ENCODE measurements at regions not wholly inside any gene's neighbourhood (a gene's known extent, or its start where the extent isn't known, plus 50 kb on each side); places are given as distances from the start of the nearest gene placed in this dataset.
A peak's percentile ranks its signal among the peaks of the same experiment; 100 is the strongest.

DNA sequence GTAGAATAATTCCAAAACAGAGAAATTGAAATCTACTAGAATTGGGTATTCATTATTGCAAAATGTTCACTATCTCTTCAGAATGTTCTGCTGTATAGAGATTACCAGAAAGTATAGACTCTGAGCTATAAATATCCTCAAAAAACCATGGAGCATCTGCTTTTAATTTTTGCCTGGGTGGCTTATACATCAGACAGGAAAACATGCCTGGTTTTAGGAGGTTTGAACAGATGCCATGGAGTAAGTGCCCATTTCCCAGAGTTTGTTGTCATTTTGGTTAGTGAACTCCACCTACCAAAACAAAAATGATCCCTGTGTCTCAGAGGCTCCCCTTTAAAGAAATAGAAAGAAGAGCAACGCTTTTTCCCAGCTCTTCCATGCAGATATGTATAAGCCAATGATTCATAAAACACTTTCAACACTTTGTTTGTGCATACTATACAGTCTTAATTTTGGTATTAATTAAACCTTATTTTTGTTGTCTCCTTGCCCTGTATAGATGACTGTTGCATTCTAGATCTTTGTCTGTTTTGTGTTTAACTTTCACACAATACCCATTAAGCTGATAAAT, 68.7 kb downstream of the MEPE start:
- H3K27me3 ChIP-seq, result no peaks in the 10 kb centered on the region
- no peak for TF ChIP-seq EP300 (IDR thresholded peaks at IDR 0.05)
- TF ChIP-seq, protein P1, sequence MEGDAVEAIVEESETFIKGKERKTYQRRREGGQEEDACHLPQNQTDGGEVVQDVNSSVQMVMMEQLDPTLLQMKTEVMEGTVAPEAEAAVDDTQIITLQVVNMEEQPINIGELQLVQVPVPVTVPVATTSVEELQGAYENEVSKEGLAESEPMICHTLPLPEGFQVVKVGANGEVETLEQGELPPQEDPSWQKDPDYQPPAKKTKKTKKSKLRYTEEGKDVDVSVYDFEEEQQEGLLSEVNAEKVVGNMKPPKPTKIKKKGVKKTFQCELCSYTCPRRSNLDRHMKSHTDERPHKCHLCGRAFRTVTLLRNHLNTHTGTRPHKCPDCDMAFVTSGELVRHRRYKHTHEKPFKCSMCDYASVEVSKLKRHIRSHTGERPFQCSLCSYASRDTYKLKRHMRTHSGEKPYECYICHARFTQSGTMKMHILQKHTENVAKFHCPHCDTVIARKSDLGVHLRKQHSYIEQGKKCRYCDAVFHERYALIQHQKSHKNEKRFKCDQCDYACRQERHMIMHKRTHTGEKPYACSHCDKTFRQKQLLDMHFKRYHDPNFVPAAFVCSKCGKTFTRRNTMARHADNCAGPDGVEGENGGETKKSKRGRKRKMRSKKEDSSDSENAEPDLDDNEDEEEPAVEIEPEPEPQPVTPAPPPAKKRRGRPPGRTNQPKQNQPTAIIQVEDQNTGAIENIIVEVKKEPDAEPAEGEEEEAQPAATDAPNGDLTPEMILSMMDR (IDR thresholded peaks at IDR 0.05), result no peak
- no peaks in the 10 kb centered on the region for H3K36me3 ChIP-seq
- intact Hi-C loops (cut with DNase I), result no loop called here
- H3K4me1 ChIP-seq, result no peaks in the 10 kb centered on the region
- no peak overlapping the region for H3K27ac ChIP-seq (replicated peaks in 1 of 4)
- H3K4me3 ChIP-seq, result no peak overlapping the region
- no peak for DNase-seq (ENCODE audit: extremely low spot score)
- 68% methylated on average over 1 of the region's 1 CpG for WGBS
- H3K9me3 ChIP-seq, result no peaks in the 10 kb centered on the region

- H3K27ac ChIP-seq (replicated peaks in 1 of 4), result no peak overlapping the region
- TF ChIP-seq, protein P1 (IDR thresholded peaks at IDR 0.05), result no peak
- no peak for TF ChIP-seq EP300 (IDR thresholded peaks at IDR 0.05)
- intact Hi-C loops (cut with DNase I), result no loop called here
- H3K27me3 ChIP-seq, result no peaks in the 10 kb centered on the region
- H3K36me3 ChIP-seq, result no peaks in the 10 kb centered on the region
- no peaks in the 10 kb centered on the region for H3K4me1 ChIP-seq
- H3K4me3 ChIP-seq, result no peak overlapping the region
- no peak for DNase-seq (ENCODE audit: extremely low spot score)
- WGBS, result 86% methylated on average over 5 of the region's 6 CpGs
- H3K9me3 ChIP-seq, result no peaks in the 10 kb centered on the region
These were observed 70.8 kb upstream of the SPP1 start for GRCh38 chr4:87904639-87905160.

DNA sequence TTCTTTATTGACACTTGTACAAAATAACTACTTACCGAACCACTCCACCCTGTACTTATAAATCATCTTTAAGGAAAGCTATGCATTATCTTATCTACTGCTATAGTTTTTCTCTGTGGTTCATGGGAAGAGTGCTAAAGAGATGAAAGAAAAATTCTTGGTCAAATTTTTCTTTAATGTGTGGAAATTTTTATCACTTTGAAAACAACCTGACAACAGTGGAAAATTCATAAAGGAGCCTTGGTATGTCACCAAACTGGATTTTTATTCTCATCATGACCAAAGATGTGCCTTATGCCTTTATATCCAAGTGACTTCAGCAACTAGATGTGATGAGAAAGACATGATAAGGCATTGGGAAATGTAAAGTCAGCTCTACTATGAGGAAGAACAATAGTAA, 67.2 kb upstream of the SPP1 start:
- Histone ChIP-seq H3K9me3 (no peaks in the 10 kb centered on the region), H3K27ac (replicated peaks in 1 of 4) (no peak overlapping the region), H3K27me3 (no peaks in the 10 kb centered on the region), H3K36me3 (no peaks in the 10 kb centered on the region), H3K4me3 (no peak overlapping the region), H3K4me1 (peaks cover 15 to 30% (median 25%) of the 10 kb centered on the region in 4 donors)
- DNase-seq (ENCODE audit: extremely low spot score), result no peak
- WGBS, result 86% methylated on average over 1 of the region's 1 CpG
- intact Hi-C loops (cut with DNase I), result no loop called here
- TF ChIP-seq, protein P1 (IDR thresholded peaks at IDR 0.05), result no peak
- TF ChIP-seq POLR2AphosphoS5 (IDR thresholded peaks at IDR 0.05), result no peak
- no peak for TF ChIP-seq POLR2A (IDR thresholded peaks at IDR 0.05; ENCODE audit: low read depth)
- no peak for TF ChIP-seq EP300 (IDR thresholded peaks at IDR 0.05)

- peaks cover 15 to 36% (median 26%) of the 10 kb centered on the region in 4 donors for H3K4me1 ChIP-seq
- H3K9me3 ChIP-seq, result no peaks in the 10 kb centered on the region
- no peak overlapping the region for H3K4me3 ChIP-seq
- intact Hi-C loops (cut with DNase I), result no loop called here
- peak overlapping the region in 3 of 4 donors; percentile 20 to 53 (median 26) for H3K27ac ChIP-seq (replicated peaks in 1 of 4)
- TF ChIP-seq EP300 (IDR thresholded peaks at IDR 0.05) (no peak), POLR2A (IDR thresholded peaks at IDR 0.05; ENCODE audit: low read depth) (no peak), POLR2AphosphoS5 (IDR thresholded peaks at IDR 0.05) (no peak)
- TF ChIP-seq, protein P1 (IDR thresholded peaks at IDR 0.05), result no peak
- no peak for DNase-seq (ENCODE audit: extremely low spot score)
- H3K36me3 ChIP-seq, result no peaks in the 10 kb centered on the region
- H3K27me3 ChIP-seq, result no peaks in the 10 kb centered on the region
- 65% methylated on average over 5 of the region's 5 CpGs for WGBS
These were observed 64.7 kb upstream of the SPP1 start for GRCh38 chr4:87910795-87911194.

GRCh38 chr4:87911252-87911774, 64.2 kb upstream of the SPP1 start:
- H3K36me3 ChIP-seq, result no peaks in the 10 kb centered on the region
- TF ChIP-seq POLR2AphosphoS5 (IDR thresholded peaks at IDR 0.05), result no peak
- no peak for TF ChIP-seq POLR2A (IDR thresholded peaks at IDR 0.05; ENCODE audit: low read depth)
- TF ChIP-seq, protein P1 (IDR thresholded peaks at IDR 0.05), result no peak
- no peak for TF ChIP-seq EP300 (IDR thresholded peaks at IDR 0.05)
- no peaks in the 10 kb centered on the region for H3K9me3 ChIP-seq
- no peak for DNase-seq (ENCODE audit: extremely low spot score)
- no peak overlapping the region for H3K4me3 ChIP-seq
- no peaks in the 10 kb centered on the region for H3K27me3 ChIP-seq
- intact Hi-C loops (cut with DNase I), result no loop called here
- 39% methylated on average over 4 of the region's 4 CpGs for WGBS
- H3K27ac ChIP-seq (replicated peaks in 1 of 4), result peak overlapping the region in 3 of 4 donors; percentile 20 to 53 (median 26)
- H3K4me1 ChIP-seq, result peaks cover 15 to 36% (median 26%) of the 10 kb centered on the region in 4 donors
